HCT116 (cell line): ENCODE measurements at regions not wholly inside any gene's neighbourhood (a gene's known extent, or its start where the extent isn't known, plus 50 kb on each side); places are given as distances from the start of the nearest gene placed in this dataset.

ENCODE experiments used
- ATAC-seq: fragments of 200-7000 bp; cut with Tn5 transposase; 2 replicates; pipeline ENCODE4 v1.9.1; 2020; ENCODE audit warnings: mild to moderate bottlenecking, moderate library complexity
- BruUV-seq: library from RNA; stranded (reverse); fragments of 400-500 nt; replicated peaks from 2 replicates; lab custom pipeline; 2021; lab: Mats Ljungman, UMichigan
- CTCF ChIA-PET: fragments of 300-600 bp; sonication (Branson Sonifier 250); formaldehyde crosslinking; loops from one replicate; lab custom pipeline; 2021; ENCODE audit warnings: antibody characterized with exemption; lab: Charles Lee
- POLR2A ChIA-PET: fragments of 300-600, 350-600 bp; sonication (Branson Sonifier 250); formaldehyde crosslinking; loops from one replicate; lab custom pipeline; 2021; ENCODE audit warnings: antibody characterized with exemption; lab: Charles Lee
- RAD21 ChIA-PET, 2 experiments: fragments of 300-600 bp; sonication (Branson Sonifier 250); formaldehyde crosslinking; loops; one replicate each; lab custom pipeline; 2023; ENCODE audit warnings: low total read pairs in 2 of 2; ENCODE audit not compliant: uncharacterized antibody in 2 of 2, unreplicated experiment in 2 of 2, low non-redundant PET in 1 of 2; lab: Charles Lee
- DNase-seq: peaks from one replicate; pipeline ENCODE4 v3.0.0-alpha.2; 2010; ENCODE audit warnings: low read depth, low spot score
- H2AFZ ChIP-seq: fragments of 200-600 bp; shearing (Covaris generic), sonication (generic); 2 replicates; pipeline ENCODE4 v1.6.1; 2017; ENCODE audit warnings: low read depth, mixed run types, mixed read lengths, antibody characterized with exemption, low read length; ENCODE audit not compliant: poor library complexity, severe bottlenecking
- H3K27ac ChIP-seq: 2 replicates; pipeline ENCODE4 v1.5.1; 2012; ENCODE audit warnings: low read depth, low read length
- H3K27me3 ChIP-seq: fragments of 200-600 bp; sonication (generic); 2 replicates; pipeline ENCODE4 v1.6.1; 2016; ENCODE audit warnings: mixed run types, low read length, mixed read lengths; ENCODE audit not compliant: insufficient read depth
- H3K36me3 ChIP-seq, 2 experiments: fragments of 200-500 bp in 1 of 2; fragments of 200-600 bp in 1 of 2; sonication (Bioruptor generic) in 1 of 2; sonication (generic) in 1 of 2; 2 replicates each; pipeline versions ENCODE4 v1.5.1 to v1.6.1; 2014 to 2016; ENCODE audit warnings: low read length in 2 of 2, inconsistent platforms in 1 of 2, mixed read lengths in 1 of 2, mixed run types in 1 of 2; ENCODE audit not compliant: insufficient read depth in 2 of 2, control insufficient read depth in 1 of 2
- H3K4me1 ChIP-seq, 2 experiments: fragments of 200-600 bp in 1 of 2; sonication (generic) in 1 of 2; 2 replicates each; pipeline versions ENCODE4 v1.5.1 to v1.6.1; 2012 to 2017; ENCODE audit warnings: low read length in 2 of 2, inconsistent platforms in 1 of 2, mild to moderate bottlenecking in 1 of 2, mixed read lengths in 1 of 2, mixed run types in 1 of 2, moderate library complexity in 1 of 2; ENCODE audit not compliant: insufficient read depth in 2 of 2, control insufficient read depth in 1 of 2
- H3K4me2 ChIP-seq: fragments of 200-600 bp; sonication (generic); 2 replicates; pipeline ENCODE4 v1.6.1; 2017; ENCODE audit warnings: mixed run types, low read length, mixed read lengths
- H3K4me3 ChIP-seq, 2 experiments: fragments of 200-600 bp in 1 of 2; sonication (generic) in 1 of 2; replicated peaks in 1 of 2; 2 replicates each; pipeline ENCODE4 v1.5.1; 2011 to 2016; ENCODE audit warnings: low read length in 2 of 2, control low read depth in 1 of 2, low read depth in 1 of 2, mild to moderate bottlenecking in 1 of 2, mixed read lengths in 1 of 2, mixed run types in 1 of 2
- H3K79me2 ChIP-seq: fragments of 200-600 bp; sonication (generic); 2 replicates; pipeline ENCODE4 v1.6.1; 2017; ENCODE audit warnings: mild to moderate bottlenecking, mixed run types, low read length, moderate library complexity, mixed read lengths; ENCODE audit not compliant: insufficient read depth
- H3K9ac ChIP-seq: fragments of 200-600 bp; sonication (generic); 2 replicates; pipeline ENCODE4 v1.6.1; 2016; ENCODE audit warnings: low read length, mixed read lengths
- H3K9me2 ChIP-seq: fragments of 200-600 bp; sonication (generic), shearing (Covaris generic); 2 replicates; pipeline ENCODE4 v1.6.1; 2017; ENCODE audit warnings: mixed run types, mild to moderate bottlenecking, moderate library complexity; ENCODE audit not compliant: insufficient read depth
- H3K9me3 ChIP-seq, 2 experiments: fragments of 200-500 bp in 1 of 2; fragments of 200-600 bp in 1 of 2; sonication (Bioruptor generic) in 1 of 2; sonication (generic) in 1 of 2; 2 replicates each; pipeline ENCODE4 v1.6.1; 2014 to 2017; ENCODE audit warnings: low read length in 2 of 2, mixed read lengths in 2 of 2, inconsistent platforms in 1 of 2, low read depth in 1 of 2, mild to moderate bottlenecking in 1 of 2, mixed run types in 1 of 2, moderate library complexity in 1 of 2; ENCODE audit not compliant: control insufficient read depth in 1 of 2, insufficient read depth in 1 of 2
- H4K20me1 ChIP-seq: fragments of 200-600 bp; sonication (generic), shearing (Covaris generic); 2 replicates; pipeline ENCODE4 v1.6.1; 2017; ENCODE audit warnings: mixed run types, mild to moderate bottlenecking, moderate library complexity; ENCODE audit not compliant: insufficient read depth
- ATF3 ChIP-seq: IDR thresholded peaks from 2 replicates; pipeline ENCODE4 v1.6.1; 2012
- CBX3 ChIP-seq: IDR thresholded peaks from 2 replicates; pipeline ENCODE4 v1.6.1; 2012; ENCODE audit warnings: low read depth
- CEBPB ChIP-seq: IDR thresholded peaks from 2 replicates; pipeline ENCODE4 v1.6.1; 2012; ENCODE audit warnings: low read depth
- CTCF ChIP-seq, 3 experiments: fragments of 200-600 bp in 1 of 3; sonication (generic) in 1 of 3; IDR thresholded peaks in 2 of 3; conservative IDR thresholded peaks in 1 of 3; 2 replicates each; pipeline ENCODE4 v1.5.1; 2012 to 2017; ENCODE audit warnings: low read depth in 2 of 3, low read length in 2 of 3, antibody characterized with exemption in 1 of 3, borderline replicate concordance in 1 of 3, control low read depth in 1 of 3, mild to moderate bottlenecking in 1 of 3, mixed read lengths in 1 of 3, mixed run types in 1 of 3, moderate library complexity in 1 of 3; ENCODE audit not compliant: insufficient read depth in 1 of 3
- EZH2 ChIP-seq: fragments of 200-600 bp; sonication (generic); IDR thresholded peaks from 2 replicates; pipeline ENCODE4 v1.6.1; 2017; ENCODE audit warnings: antibody characterized with exemption, mixed run types
- EZH2phosphoT487 ChIP-seq: fragments of 200-600 bp; IDR thresholded peaks from 2 replicates; pipeline ENCODE4 v1.6.1; 2018; ENCODE audit warnings: antibody characterized with exemption, borderline replicate concordance
- FOSL1 ChIP-seq: IDR thresholded peaks from 2 replicates; pipeline ENCODE4 v1.6.1; 2012; ENCODE audit warnings: low read depth
- MAX ChIP-seq: IDR thresholded peaks from 2 replicates; pipeline ENCODE4 v1.6.1; 2012
- POLR2A ChIP-seq: IDR thresholded peaks from 2 replicates; pipeline ENCODE4 v1.7.0; 2011; ENCODE audit warnings: borderline replicate concordance; ENCODE audit not compliant: insufficient read depth, insufficient read length; ENCODE audit errors: extremely low read depth
- POLR2AphosphoS5 ChIP-seq: IDR thresholded peaks from 2 replicates; pipeline ENCODE4 v1.6.1; 2011; ENCODE audit warnings: mild to moderate bottlenecking, low read depth, low read length, moderate library complexity
- RAD21 ChIP-seq: IDR thresholded peaks from 2 replicates; pipeline ENCODE4 v1.6.1; 2012; ENCODE audit warnings: low read depth, mild to moderate bottlenecking
- REST ChIP-seq: IDR thresholded peaks from 2 replicates; pipeline ENCODE4 v1.6.1; 2012; ENCODE audit warnings: low read depth
- SIN3A ChIP-seq: IDR thresholded peaks from 2 replicates; pipeline ENCODE4 v1.6.1; 2012; ENCODE audit warnings: low read depth
- SP1 ChIP-seq: IDR thresholded peaks from 2 replicates; pipeline ENCODE4 v1.6.1; 2012; ENCODE audit warnings: low read depth
- SRF ChIP-seq: IDR thresholded peaks from 2 replicates; pipeline ENCODE4 v1.6.1; 2012; ENCODE audit warnings: low read depth
- TCF7L2 ChIP-seq: IDR thresholded peaks from 2 replicates; pipeline ENCODE4 v1.7.0; 2011; ENCODE audit warnings: borderline replicate concordance, inconsistent platforms; ENCODE audit not compliant: insufficient read depth, insufficient read length; ENCODE audit errors: extremely low read depth
- YY1 ChIP-seq: IDR thresholded peaks from 2 replicates; pipeline ENCODE4 v1.6.1; 2011; ENCODE audit warnings: low read length, low read depth, moderate library complexity, mild to moderate bottlenecking; ENCODE audit not compliant: insufficient replicate concordance; ENCODE audit errors: extremely low read depth
- ZBTB33 ChIP-seq: IDR thresholded peaks from 2 replicates; pipeline ENCODE4 v1.6.1; 2011; ENCODE audit warnings: mild to moderate bottlenecking, low read length, moderate library complexity; ENCODE audit not compliant: insufficient replicate concordance; ENCODE audit errors: extremely low read depth
- ZFX ChIP-seq: fragments of 450-650 bp; IDR thresholded peaks from 2 replicates; pipeline ENCODE4 v1.6.1; 2017
- ZNF274 ChIP-seq: fragments of 200-500 bp; sonication (Bioruptor generic); IDR thresholded peaks from 2 replicates; pipeline ENCODE4 v1.6.1; 2014; ENCODE audit warnings: mild to moderate bottlenecking, low read depth, low read length, inconsistent platforms
- intact Hi-C: fragments of 100-400 bp; cut with micrococcal nuclease; formaldehyde crosslinking; loops from 2 replicates; pipeline ENCODE4 v1.10.0; 2022

- Histone ChIP-seq H4K20me1 (no peaks in the 10 kb centered on the region), H3K27ac (no peak overlapping the region), H3K4me3 (no peak overlapping the region), H3K27me3 (no peaks in the 10 kb centered on the region), H3K79me2 (no peaks in the 10 kb centered on the region), H3K4me1 (peaks cover 0 to 4% of the 10 kb centered on the region in 2 experiments; a peak in 1 of 4 replicates), H3K4me2 (no peak overlapping the region), H3K9ac (no peak overlapping the region), H3K9me2 (no peaks in the 10 kb centered on the region), H3K9me3 (no peaks in the 10 kb centered on the region), H3K36me3 (no peaks in the 10 kb centered on the region), H2AFZ (no peak overlapping the region)
- no peak for TF ChIP-seq ZFX
- no peak for TF ChIP-seq CTCF (IDR thresholded peaks at IDR 0.05 in 2 of 3, conservative IDR thresholded peaks at IDR 0.05 in 1 of 3; ENCODE audit: borderline replicate concordance in 1 of 3, insufficient read depth in 1 of 3, low read depth in 2 of 3, low read length in 2 of 3)
- no peak for TF ChIP-seq RAD21
- TF ChIP-seq ZNF274, result no peak
- no peak for TF ChIP-seq POLR2A
- no peak for TF ChIP-seq SRF
- no peak for TF ChIP-seq YY1
- TF ChIP-seq ATF3, result no peak
- TF ChIP-seq POLR2AphosphoS5, result no peak
- no peak for TF ChIP-seq SP1
- TF ChIP-seq EZH2phosphoT487, result no peak
- TF ChIP-seq ZBTB33, result no peak
- TF ChIP-seq SIN3A, result no peak
- no peak for TF ChIP-seq CBX3
- TF ChIP-seq MAX, result no peak
- no peak for TF ChIP-seq CEBPB
- TF ChIP-seq FOSL1, result no peak
- no peak for TF ChIP-seq EZH2
- TF ChIP-seq REST, result no peak
- TF ChIP-seq TCF7L2, result no peak
- ChIA-PET CTCF (no interaction called here), RAD21 (no interaction called here), POLR2A (no interaction called here)
- ATAC-seq, result no peak
- DNase-seq, result no peak
- no TSS peak for BruUV-seq
- intact Hi-C loops, result no loop called here
Measured at GRCh38 chr15:72916378-72916777, 132.8 kb upstream of the ADPGK start.
